Ishikawa (cell line): ENCODE measurements at regions not wholly inside any gene's neighbourhood (a gene's known extent, or its start where the extent isn't known, plus 50 kb on each side); places are given as distances from the start of the nearest gene placed in this dataset.

Experiments used
- CREB1 ChIP-seq: IDR thresholded peaks from 2 replicates; pipeline ENCODE4 v1.6.1; 2012; ENCODE audit warnings: low read depth
- FOXM1 ChIP-seq: IDR thresholded peaks from 2 replicates; pipeline ENCODE4 v1.6.1; 2012; ENCODE audit warnings: low read depth, borderline replicate concordance
- MAX ChIP-seq: IDR thresholded peaks from 2 replicates; pipeline ENCODE4 v1.6.1; 2012
- RAD21 ChIP-seq: IDR thresholded peaks from 2 replicates; pipeline ENCODE4 v1.6.1; 2012; ENCODE audit warnings: low read depth
- REST ChIP-seq: IDR thresholded peaks from 2 replicates; pipeline ENCODE4 v1.6.1; 2012; ENCODE audit warnings: low read depth, mild to moderate bottlenecking
- TAF1 ChIP-seq: IDR thresholded peaks from 2 replicates; pipeline ENCODE4 v1.6.1; 2012; ENCODE audit warnings: low read depth, mild to moderate bottlenecking
- YY1 ChIP-seq: IDR thresholded peaks from 2 replicates; pipeline ENCODE4 v1.6.1; 2012; ENCODE audit warnings: low read depth

GRCh38 chr12:87303396-87304012 is 725.7 kb downstream of the C12orf50 start:
- TF ChIP-seq YY1 (no peak), TAF1 (no peak), RAD21 (no peak), CREB1 (no peak), FOXM1 (no peak), MAX (no peak), REST (no peak)
